Subcutaneous abdominal adipose tissue (tissue), 5 donors: ENCODE measurements at regions not wholly inside any gene's neighbourhood (a gene's known extent, or its start where the extent isn't known, plus 50 kb on each side); places are given as distances from the start of the nearest gene placed in this dataset.

Source experiments
- H3K27ac ChIP-seq: one replicate; pipeline ENCODE4 v1.7.0; 2013; ENCODE audit warnings: low read depth, mild to moderate bottlenecking, inconsistent platforms, low read length, moderate library complexity
- H3K27me3 ChIP-seq, 5 donors: one replicate each; pipeline ENCODE4 v1.7.0; 2013; ENCODE audit warnings: low read length in 5 of 5, inconsistent platforms in 1 of 5; ENCODE audit not compliant: control insufficient read depth in 5 of 5, insufficient read depth in 4 of 5
- H3K36me3 ChIP-seq, 5 donors: one replicate each; pipeline ENCODE4 v1.7.0; 2013; ENCODE audit warnings: low read length in 5 of 5; ENCODE audit not compliant: control insufficient read depth in 5 of 5, insufficient read depth in 5 of 5
- H3K4me1 ChIP-seq, 5 donors: one replicate each; pipeline ENCODE4 v1.7.0; 2013; ENCODE audit warnings: low read length in 5 of 5, mild to moderate bottlenecking in 3 of 5, moderate library complexity in 1 of 5; ENCODE audit not compliant: control insufficient read depth in 5 of 5, insufficient read depth in 5 of 5
- H3K4me3 ChIP-seq, 5 donors: one replicate each; pipeline ENCODE4 v1.7.0; 2013; ENCODE audit warnings: low read length in 5 of 5, low read depth in 1 of 5
- H3K9ac ChIP-seq, 5 donors: one replicate each; pipeline ENCODE4 v1.7.0; 2013; ENCODE audit warnings: low read length in 5 of 5, mild to moderate bottlenecking in 4 of 5, moderate library complexity in 3 of 5
- H3K9me3 ChIP-seq, 5 donors: one replicate each; pipeline ENCODE4 v1.7.0; 2013; ENCODE audit warnings: low read length in 5 of 5; ENCODE audit not compliant: control insufficient read depth in 5 of 5
- donor health status: healthy.
- donor health status: healthy.
- donor health status: healthy.
- donor health status: healthy.
- donor health status: healthy.

DNA sequence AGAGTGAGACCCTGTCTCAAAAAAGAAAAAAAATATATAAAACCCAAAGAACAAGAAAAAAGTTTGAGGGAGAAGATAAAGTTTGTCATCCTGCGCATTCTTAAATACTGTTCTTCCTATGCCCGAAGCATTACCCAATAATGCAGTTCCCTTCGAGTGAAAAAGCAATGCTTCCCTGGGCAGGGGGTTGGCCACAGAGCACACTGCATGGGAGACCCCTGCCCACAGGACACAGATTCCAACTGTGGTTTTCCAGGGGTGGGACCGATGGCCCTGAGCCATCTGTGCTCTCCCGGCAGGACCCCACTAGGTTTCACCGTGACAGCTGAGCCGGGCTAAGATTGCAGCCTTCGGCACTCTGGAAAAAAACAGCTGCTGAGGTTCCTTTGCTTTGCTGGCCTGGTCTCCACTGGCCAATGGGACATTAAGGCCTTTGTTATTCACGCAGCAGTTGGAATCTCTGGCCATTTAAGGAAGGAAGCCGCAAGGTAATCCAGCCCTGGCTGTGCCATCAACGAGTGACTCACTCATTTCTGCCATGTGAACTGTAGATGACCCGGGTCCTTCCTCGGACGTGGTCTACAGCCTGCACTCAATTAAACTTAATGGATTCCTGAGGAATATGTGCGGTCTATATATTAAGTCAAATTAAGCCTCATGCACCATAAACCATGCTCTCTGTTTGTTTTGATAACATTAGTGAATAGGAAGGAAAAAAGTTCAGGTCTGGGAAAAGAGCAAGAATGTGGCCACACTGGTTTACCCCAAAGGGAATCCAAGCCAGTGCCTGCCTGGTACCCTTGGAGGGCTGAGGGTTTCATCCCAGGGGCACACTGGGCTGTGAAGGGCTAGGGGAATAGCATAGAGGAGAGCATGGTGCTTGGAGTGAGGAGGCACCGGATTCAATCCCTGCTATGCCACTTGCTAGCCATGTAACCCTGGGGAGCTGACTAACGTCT is 163.2 kb downstream of the ZBTB18 start:
- Histone ChIP-seq H3K27ac (no peak overlapping the region), H3K4me3 (no peak overlapping the region), H3K36me3 (no peaks in the 10 kb centered on the region), H3K27me3 (peaks cover 0 to 2% (median 0%) of the 10 kb centered on the region in 5 donors), H3K9ac (no peak overlapping the region), H3K4me1 (peaks cover 4 to 17% (median 5%) of the 10 kb centered on the region in 5 donors), H3K9me3 (no peaks in the 10 kb centered on the region)

DNA sequence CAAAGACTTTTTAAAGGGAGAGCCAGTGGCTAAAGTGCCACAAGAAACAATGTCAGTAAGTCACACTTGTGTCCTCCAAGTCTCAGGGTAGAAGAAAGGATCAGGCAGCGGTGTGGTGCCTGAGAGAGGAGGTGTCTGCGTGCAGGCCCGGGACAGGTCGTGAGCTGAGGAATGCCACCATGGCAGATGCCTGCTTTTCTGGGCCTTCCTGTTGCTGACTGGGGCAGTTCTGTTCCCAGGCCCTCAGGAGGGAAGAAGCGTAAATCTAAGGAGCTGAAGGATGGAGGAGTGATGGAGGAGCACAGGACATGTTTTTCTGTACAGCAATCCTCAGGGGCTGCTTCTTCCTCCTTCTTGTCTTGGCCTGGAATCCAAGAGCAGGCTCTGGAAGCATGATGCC is 165.8 kb downstream of the ZBTB18 start:
- H3K4me3 ChIP-seq, result no peak overlapping the region
- H3K9me3 ChIP-seq, result no peaks in the 10 kb centered on the region
- no peak overlapping the region for H3K9ac ChIP-seq
- H3K27ac ChIP-seq, result no peak overlapping the region
- peaks cover 0 to 4% (median 2%) of the 10 kb centered on the region in 5 donors for H3K27me3 ChIP-seq
- H3K36me3 ChIP-seq, result no peaks in the 10 kb centered on the region
- peaks cover 0 to 12% (median 4%) of the 10 kb centered on the region in 5 donors for H3K4me1 ChIP-seq

GRCh38 chr1:244217711-244218110 is 166.6 kb downstream of the ZBTB18 start:
- no peaks in the 10 kb centered on the region for H3K36me3 ChIP-seq
- H3K27me3 ChIP-seq, result peaks cover 0 to 4% (median 2%) of the 10 kb centered on the region in 5 donors
- H3K4me3 ChIP-seq, result no peak overlapping the region
- no peaks in the 10 kb centered on the region for H3K9me3 ChIP-seq
- H3K9ac ChIP-seq, result no peak overlapping the region
- peaks cover 0 to 12% (median 4%) of the 10 kb centered on the region in 5 donors for H3K4me1 ChIP-seq
- no peak overlapping the region for H3K27ac ChIP-seq

GRCh38 chr1:244218220-244218619 is 167.1 kb downstream of the ZBTB18 start:
- no peak overlapping the region for H3K4me3 ChIP-seq
- peaks cover 0 to 4% (median 2%) of the 10 kb centered on the region in 5 donors for H3K27me3 ChIP-seq
- H3K9ac ChIP-seq, result no peak overlapping the region
- no peaks in the 10 kb centered on the region for H3K9me3 ChIP-seq
- peaks cover 0 to 10% (median 4%) of the 10 kb centered on the region in 5 donors for H3K4me1 ChIP-seq
- no peaks in the 10 kb centered on the region for H3K36me3 ChIP-seq
- H3K27ac ChIP-seq, result no peak overlapping the region

- Histone ChIP-seq H3K4me1 (peaks cover 0 to 7% (median 2%) of the 10 kb centered on the region in 5 donors), H3K27ac (no peak overlapping the region), H3K9me3 (no peaks in the 10 kb centered on the region), H3K27me3 (peaks cover 0 to 3% (median 2%) of the 10 kb centered on the region in 5 donors), H3K36me3 (no peaks in the 10 kb centered on the region), H3K4me3 (no peak overlapping the region), H3K9ac (no peak overlapping the region)
Observed at GRCh38 chr1:244219149-244219548, 168.1 kb downstream of the ZBTB18 start.

GRCh38 chr1:244219802-244220201 is 168.7 kb downstream of the ZBTB18 start:
- H3K9ac ChIP-seq, result no peak overlapping the region
- no peak overlapping the region for H3K27ac ChIP-seq
- no peaks in the 10 kb centered on the region for H3K9me3 ChIP-seq
- peaks cover 0 to 3% (median 2%) of the 10 kb centered on the region in 5 donors for H3K27me3 ChIP-seq
- H3K4me1 ChIP-seq, result peaks cover 0 to 5% (median 3%) of the 10 kb centered on the region in 5 donors
- H3K4me3 ChIP-seq, result no peak overlapping the region
- H3K36me3 ChIP-seq, result no peaks in the 10 kb centered on the region

DNA sequence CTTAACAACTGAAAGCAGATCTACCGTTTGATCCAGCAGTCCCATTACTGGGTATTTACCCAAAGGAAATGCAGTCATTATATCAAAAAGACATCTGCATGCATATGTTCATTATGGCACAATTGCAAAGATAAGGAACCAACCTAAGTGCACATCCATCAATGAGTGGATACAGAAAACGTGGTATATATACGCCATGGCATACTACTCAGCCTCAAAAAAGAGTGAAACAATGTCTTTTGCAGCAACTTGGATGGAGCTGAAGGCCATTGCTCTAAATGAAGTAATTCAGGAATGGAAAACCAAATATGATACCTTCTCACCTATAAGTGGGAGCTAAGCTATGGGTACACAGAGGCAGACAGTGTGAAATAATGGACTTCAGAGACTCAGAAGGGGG is 169.3 kb downstream of the ZBTB18 start:
- H3K4me1 ChIP-seq, result peaks cover 0 to 5% (median 2%) of the 10 kb centered on the region in 5 donors
- H3K27me3 ChIP-seq, result peaks cover 0 to 3% (median 2%) of the 10 kb centered on the region in 5 donors

GRCh38 chr1:244221991-244222390 is 170.9 kb downstream of the ZBTB18 start:
- no peak overlapping the region for H3K27ac ChIP-seq
- no peaks in the 10 kb centered on the region for H3K36me3 ChIP-seq
- H3K27me3 ChIP-seq, result peaks cover 0 to 3% (median 2%) of the 10 kb centered on the region in 5 donors
- H3K9ac ChIP-seq, result no peak overlapping the region
- H3K4me3 ChIP-seq, result no peak overlapping the region
- peaks cover 0 to 5% (median 2%) of the 10 kb centered on the region in 5 donors for H3K4me1 ChIP-seq
- no peaks in the 10 kb centered on the region for H3K9me3 ChIP-seq

More for the DNA sequence above, 169.3 kb downstream of the ZBTB18 start:
- Histone ChIP-seq H3K4me3 (no peak overlapping the region), H3K36me3 (no peaks in the 10 kb centered on the region), H3K9me3 (no peaks in the 10 kb centered on the region), H3K9ac (no peak overlapping the region), H3K27ac (no peak overlapping the region)

DNA sequence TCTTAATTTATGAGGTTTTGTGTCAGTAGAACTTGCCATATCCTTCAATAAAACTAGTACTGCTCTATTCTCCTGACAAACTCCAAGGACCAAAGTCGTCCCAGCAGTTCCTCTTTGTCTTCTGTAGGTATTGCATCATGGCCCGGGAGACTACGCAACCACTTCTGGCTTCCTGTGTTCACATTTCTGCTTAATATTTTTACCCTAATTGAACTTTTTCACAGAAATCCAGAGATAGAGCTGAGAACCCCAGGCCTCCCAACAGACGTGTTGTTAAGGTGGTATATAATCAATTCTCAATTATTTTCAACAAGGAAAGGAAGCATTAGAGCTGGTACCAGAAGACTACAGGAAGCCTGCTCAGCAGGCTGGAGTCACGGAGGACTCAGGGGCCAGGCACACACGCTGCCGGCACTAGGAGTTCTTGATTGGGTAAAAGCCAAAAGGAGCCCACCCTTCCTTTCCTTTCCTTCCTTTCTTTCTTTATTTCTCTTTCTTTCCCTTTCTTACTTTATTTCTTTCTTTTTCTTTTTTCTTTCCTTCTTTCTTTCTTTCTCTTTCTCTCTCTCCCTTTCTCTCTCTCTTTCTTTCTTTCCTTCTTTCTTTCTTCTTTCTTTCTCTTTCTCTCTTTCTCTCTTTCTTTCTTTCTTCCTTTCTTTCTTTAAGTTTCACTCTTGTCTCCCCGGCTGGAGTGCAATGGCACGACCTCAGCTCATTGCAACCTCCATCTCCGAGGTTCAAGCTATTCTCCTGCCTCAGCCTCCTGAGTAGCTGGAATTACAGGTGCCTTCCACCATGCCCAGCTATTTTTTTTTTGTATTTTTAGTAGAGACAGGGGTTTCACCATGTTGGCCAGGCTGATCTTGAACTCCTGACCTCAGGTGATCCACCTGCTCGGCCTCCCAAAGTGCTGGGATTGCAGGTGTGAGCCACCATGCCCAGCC is 173.7 kb downstream of the ZBTB18 start:
- H3K27me3 ChIP-seq, result peaks cover 0 to 4% (median 2%) of the 10 kb centered on the region in 5 donors
- no peak overlapping the region for H3K27ac ChIP-seq
- no peaks in the 10 kb centered on the region for H3K36me3 ChIP-seq
- peaks cover 0 to 5% (median 2%) of the 10 kb centered on the region in 5 donors for H3K4me1 ChIP-seq
- no peak overlapping the region for H3K9ac ChIP-seq
- peak overlapping the region in 1 of 5 donors; percentile 22 for H3K4me3 ChIP-seq
- H3K9me3 ChIP-seq, result no peaks in the 10 kb centered on the region
